ENCODE measurements at regions not wholly inside any gene's neighbourhood (a gene's known extent, or its start where the extent isn't known, plus 50 kb on each side); places are given as distances from the start of the nearest gene placed in this dataset.

- H4K20me1 ChIP-seq (ENCODE audit: insufficient read depth, low read length) = no peaks in the 10 kb centered on the region
- no peak overlapping the region for H2AFZ ChIP-seq (ENCODE audit: low read length)
- no TSS peak for BruUV-seq (replicated peaks)
- no peaks in the 10 kb centered on the region for H3K79me2 ChIP-seq (ENCODE audit: insufficient read depth, low read length)
- H3K9me3 ChIP-seq (ENCODE audit: low read length) = no peaks in the 10 kb centered on the region
- H3K36me3 ChIP-seq (replicated peaks in 1 of 2; ENCODE audit: control insufficient read depth in 1 of 2, insufficient read depth in 2 of 2, low read length in 2 of 2) = no peaks in the 10 kb centered on the region
- POLR2A ChIA-PET = no interaction called here
- no peaks in the 10 kb centered on the region for H3K27me3 ChIP-seq (ENCODE audit: control insufficient read depth in 1 of 2, insufficient read depth in 2 of 2, low read length in 2 of 2)
- no peak overlapping the region for H3K4me3 ChIP-seq (replicated peaks in 1 of 3; ENCODE audit: insufficient read depth in 1 of 3, low read depth in 2 of 3, low read length in 3 of 3)
- no peak for FAIRE-seq
- no peaks in the 10 kb centered on the region for H3K4me1 ChIP-seq (ENCODE audit: insufficient read depth, low read length)
- no peak overlapping the region for H3K27ac ChIP-seq (ENCODE audit: extremely low read length, insufficient read depth, low read length)
- intact Hi-C loops (cut with micrococcal nuclease; ENCODE audit: unreplicated experiment) = no loop called here
- in situ Hi-C loops (cut with HindIII; ENCODE audit: extremely low pct_ligation_motif_present, low pct_unique_long_range_greater_than_20kb) = no loop called here
- no peak for ATAC-seq
- DNase-seq (ENCODE audit: low spot score) = no peak
- CTCF ChIA-PET (ENCODE audit: low intra/inter-chr PET ratio, low total read pairs) = no interaction called here
- TF ChIP-seq GATAD2A (CRISPR knock-in tag; IDR thresholded peaks at IDR 0.05) (no peak), KIAA2018 (CRISPR knock-in tag; IDR thresholded peaks at IDR 0.05; ENCODE audit: borderline replicate concordance) (no peak), ZBTB2 (CRISPR knock-in tag; IDR thresholded peaks at IDR 0.05; ENCODE audit: low read depth) (no peak), SIN3A (IDR thresholded peaks at IDR 0.05; ENCODE audit: borderline replicate concordance, low read depth, low read length) (no peak), IKZF1 (IDR thresholded peaks at IDR 0.05) (no peak), ZNF577 (CRISPR knock-in tag; IDR thresholded peaks at IDR 0.05; ENCODE audit: borderline replicate concordance, low read depth) (no peak), ELK4 (CRISPR knock-in tag; IDR thresholded peaks at IDR 0.05; ENCODE audit: borderline replicate concordance) (no peak), ASH2L (IDR thresholded peaks at IDR 0.05; ENCODE audit: insufficient read length, low read depth, low read length) (no peak), CBX2 (IDR thresholded peaks at IDR 0.05; ENCODE audit: low read depth, low read length) (no peak), CBX2 (CRISPR knock-in tag; IDR thresholded peaks at IDR 0.05; ENCODE audit: low read depth) (no peak), HOXA5 (CRISPR knock-in tag; IDR thresholded peaks at IDR 0.05) (no peak), ZNF225 (CRISPR knock-in tag; IDR thresholded peaks at IDR 0.05) (no peak), FOXO4 (CRISPR knock-in tag; conservative IDR thresholded peaks at IDR 0.05) (no peak)
- no peak overlapping the region for H3K9ac ChIP-seq (ENCODE audit: insufficient read depth, low read depth, low read length)
- no peak overlapping the region for H3K4me2 ChIP-seq (ENCODE audit: low read depth, low read length)
Measured at GRCh38 chr14:58732387-58732786, 94.6 kb downstream of the DACT1 start.

Data from HepG2 (cell line).